ENCODE measurements at regions not wholly inside any gene's neighbourhood (a gene's known extent, or its start where the extent isn't known, plus 50 kb on each side); places are given as distances from the start of the nearest gene placed in this dataset.

DNA sequence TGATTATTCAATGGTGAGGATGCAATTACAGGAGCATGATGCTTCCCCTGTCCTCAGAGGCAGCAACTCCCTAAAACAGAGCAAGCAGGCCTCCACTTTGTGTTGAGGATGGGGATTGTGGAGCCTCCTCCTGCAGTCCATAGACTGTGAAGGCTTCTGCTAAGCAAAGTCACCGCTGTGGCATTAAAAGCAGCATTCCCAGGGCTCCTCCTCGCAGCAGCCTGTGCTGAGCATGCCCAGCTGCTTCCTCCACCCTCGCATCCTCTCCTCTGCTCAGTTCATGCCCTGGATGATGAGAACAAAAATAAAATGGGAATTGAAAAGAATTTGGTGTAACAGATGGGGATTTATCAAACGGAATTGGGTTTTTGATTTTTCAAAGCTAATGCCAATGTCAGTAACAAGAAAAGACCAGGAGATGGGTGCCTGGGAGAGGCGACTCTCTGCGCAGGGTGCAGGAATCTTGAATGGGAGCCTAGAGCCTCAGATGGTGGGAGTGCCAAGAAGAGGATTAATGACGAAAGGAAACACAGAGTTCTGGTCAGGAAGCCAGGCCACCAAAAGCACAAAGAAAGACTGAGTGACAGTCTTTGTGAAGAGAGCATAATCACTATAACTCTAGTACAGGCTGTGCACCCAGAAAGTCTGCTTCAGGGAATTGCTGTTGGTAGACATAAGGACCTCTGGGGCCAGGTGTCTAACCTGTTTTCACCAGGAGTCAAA, 347.6 kb downstream of the TPBG start:
- TF ChIP-seq POLR2A (IDR thresholded peaks at IDR 0.05; ENCODE audit: low read depth): no peak
- TF ChIP-seq EP300 (IDR thresholded peaks at IDR 0.05): peak; percentile 62
- peak; percentile 32 for TF ChIP-seq POLR2AphosphoS5 (IDR thresholded peaks at IDR 0.05)
- TF ChIP-seq, protein P1, sequence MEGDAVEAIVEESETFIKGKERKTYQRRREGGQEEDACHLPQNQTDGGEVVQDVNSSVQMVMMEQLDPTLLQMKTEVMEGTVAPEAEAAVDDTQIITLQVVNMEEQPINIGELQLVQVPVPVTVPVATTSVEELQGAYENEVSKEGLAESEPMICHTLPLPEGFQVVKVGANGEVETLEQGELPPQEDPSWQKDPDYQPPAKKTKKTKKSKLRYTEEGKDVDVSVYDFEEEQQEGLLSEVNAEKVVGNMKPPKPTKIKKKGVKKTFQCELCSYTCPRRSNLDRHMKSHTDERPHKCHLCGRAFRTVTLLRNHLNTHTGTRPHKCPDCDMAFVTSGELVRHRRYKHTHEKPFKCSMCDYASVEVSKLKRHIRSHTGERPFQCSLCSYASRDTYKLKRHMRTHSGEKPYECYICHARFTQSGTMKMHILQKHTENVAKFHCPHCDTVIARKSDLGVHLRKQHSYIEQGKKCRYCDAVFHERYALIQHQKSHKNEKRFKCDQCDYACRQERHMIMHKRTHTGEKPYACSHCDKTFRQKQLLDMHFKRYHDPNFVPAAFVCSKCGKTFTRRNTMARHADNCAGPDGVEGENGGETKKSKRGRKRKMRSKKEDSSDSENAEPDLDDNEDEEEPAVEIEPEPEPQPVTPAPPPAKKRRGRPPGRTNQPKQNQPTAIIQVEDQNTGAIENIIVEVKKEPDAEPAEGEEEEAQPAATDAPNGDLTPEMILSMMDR (IDR thresholded peaks at IDR 0.05): no peak
- no peaks in the 10 kb centered on the region for H3K36me3 ChIP-seq
- peaks cover 0 to 32% (median 29%) of the 10 kb centered on the region in 4 donors for H3K4me1 ChIP-seq
- peak overlapping the region in 2 of 4 donors; percentile 15 to 27 for H3K4me3 ChIP-seq
- peak overlapping the region; percentile 77 to 88 (median 80) for H3K27ac ChIP-seq (replicated peaks in 1 of 4)
- DNase-seq (ENCODE audit: extremely low spot score): no peak
- H3K9me3 ChIP-seq: peaks cover 0 to 13% (median 0%) of the 10 kb centered on the region in 4 donors
- intact Hi-C loops (cut with DNase I): no loop called here
- no peaks in the 10 kb centered on the region for H3K27me3 ChIP-seq
- WGBS: 36% methylated on average over 7 of the region's 7 CpGs

DNA sequence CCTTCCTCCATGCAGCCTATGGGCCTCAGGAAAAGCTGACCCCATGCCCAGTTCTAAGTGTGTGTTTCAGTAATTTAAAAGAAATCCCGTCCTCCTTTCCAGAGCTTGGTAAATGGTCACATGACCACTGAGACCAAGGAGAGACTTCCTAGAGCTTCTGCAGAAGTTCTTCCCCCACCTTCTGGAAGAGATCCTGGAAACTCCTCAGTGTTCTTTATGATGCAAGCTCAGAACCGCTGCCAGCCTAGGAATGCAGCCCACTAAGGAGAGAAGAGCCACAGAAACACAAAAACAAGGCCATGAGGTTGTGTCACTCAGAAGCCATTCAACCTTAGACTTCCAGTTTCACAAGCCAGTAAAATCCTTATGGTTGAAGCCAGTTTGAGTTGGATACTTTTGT, 348.4 kb downstream of the TPBG start:
- no peak for DNase-seq (ENCODE audit: extremely low spot score)
- Histone ChIP-seq H3K27ac (replicated peaks in 1 of 4) (peak overlapping the region; percentile 77 to 88 (median 80)), H3K9me3 (peaks cover 0 to 13% (median 0%) of the 10 kb centered on the region in 4 donors), H3K36me3 (no peaks in the 10 kb centered on the region), H3K27me3 (no peaks in the 10 kb centered on the region), H3K4me1 (peaks cover 0 to 32% (median 29%) of the 10 kb centered on the region in 4 donors), H3K4me3 (peak overlapping the region in 2 of 4 donors; percentile 15 to 27)
- intact Hi-C loops (cut with DNase I): no loop called here
- WGBS: 11% methylated on average over 2 of the region's 2 CpGs
- TF ChIP-seq POLR2AphosphoS5 (IDR thresholded peaks at IDR 0.05) (peak; percentile 9 to 38), EP300 (IDR thresholded peaks at IDR 0.05) (no peak)

DNA sequence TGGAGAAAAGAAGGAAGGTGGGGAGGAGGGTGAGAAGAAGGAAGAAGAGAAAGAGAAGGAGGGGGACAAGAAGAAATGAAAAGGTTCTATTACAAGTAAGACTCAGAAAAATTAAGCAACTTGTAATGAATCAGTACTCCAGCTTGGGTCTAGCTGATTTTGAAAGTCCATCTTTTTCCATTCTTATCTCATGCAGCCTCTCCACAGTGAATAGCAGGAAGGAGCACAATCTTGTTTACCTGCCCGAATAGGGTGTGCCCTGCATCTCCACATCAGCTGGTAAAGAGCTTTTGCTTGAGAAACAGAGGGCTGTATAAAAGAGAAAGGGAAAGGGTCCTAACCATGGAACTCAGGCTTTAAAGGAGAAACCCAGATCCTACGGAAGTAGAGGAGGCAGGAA, 348.8 kb downstream of the TPBG start:
- H3K27ac ChIP-seq (replicated peaks in 1 of 4): peak overlapping the region; percentile 77 to 88 (median 80)
- peaks cover 0 to 32% (median 29%) of the 10 kb centered on the region in 4 donors for H3K4me1 ChIP-seq
- H3K36me3 ChIP-seq: no peaks in the 10 kb centered on the region
- H3K4me3 ChIP-seq: peak overlapping the region in 1 of 4 donors; percentile 15
- no peak for DNase-seq (ENCODE audit: extremely low spot score)
- intact Hi-C loops (cut with DNase I): no loop called here
- no peak for TF ChIP-seq EP300 (IDR thresholded peaks at IDR 0.05)
- TF ChIP-seq POLR2AphosphoS5 (IDR thresholded peaks at IDR 0.05): no peak
- TF ChIP-seq POLR2A (IDR thresholded peaks at IDR 0.05; ENCODE audit: low read depth): no peak
- TF ChIP-seq, protein P1 (IDR thresholded peaks at IDR 0.05): no peak
- peaks cover 0 to 13% (median 0%) of the 10 kb centered on the region in 4 donors for H3K9me3 ChIP-seq
- no peaks in the 10 kb centered on the region for H3K27me3 ChIP-seq
- 89% methylated on average over 2 of the region's 2 CpGs for WGBS

DNA sequence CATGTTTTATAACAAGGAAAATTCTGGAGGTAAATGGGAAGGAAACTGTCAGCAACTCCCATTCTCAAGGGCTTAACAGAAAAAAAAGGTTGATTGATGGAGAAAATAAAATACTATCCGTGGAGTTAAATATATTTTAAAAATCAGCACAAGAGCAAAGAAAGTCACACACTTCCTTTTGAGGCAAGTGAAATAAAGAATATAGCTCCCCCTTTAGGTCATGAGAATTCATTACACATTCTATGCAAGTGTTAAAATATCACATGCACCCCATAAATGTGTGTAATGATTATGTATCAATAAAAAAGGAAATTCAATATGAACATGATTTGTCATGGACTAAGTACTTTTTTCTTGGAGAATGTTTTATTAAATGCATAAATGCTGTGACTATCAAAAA, 349.2 kb downstream of the TPBG start:
- Histone ChIP-seq H3K4me1 (peaks cover 0 to 32% (median 29%) of the 10 kb centered on the region in 4 donors), H3K36me3 (no peaks in the 10 kb centered on the region), H3K9me3 (peaks cover 0 to 13% (median 0%) of the 10 kb centered on the region in 4 donors), H3K27ac (replicated peaks in 1 of 4) (peak overlapping the region; percentile 77 to 88 (median 80)), H3K27me3 (no peaks in the 10 kb centered on the region), H3K4me3 (no peak overlapping the region)
- intact Hi-C loops (cut with DNase I): no loop called here
- TF ChIP-seq POLR2AphosphoS5 (IDR thresholded peaks at IDR 0.05): no peak
- TF ChIP-seq, protein P1 (IDR thresholded peaks at IDR 0.05): peak in 2 of 3 experiments; percentile 15 to 26
- WGBS: 41% methylated on average over 1 of the region's 1 CpG
- no peak for DNase-seq (ENCODE audit: extremely low spot score)

DNA sequence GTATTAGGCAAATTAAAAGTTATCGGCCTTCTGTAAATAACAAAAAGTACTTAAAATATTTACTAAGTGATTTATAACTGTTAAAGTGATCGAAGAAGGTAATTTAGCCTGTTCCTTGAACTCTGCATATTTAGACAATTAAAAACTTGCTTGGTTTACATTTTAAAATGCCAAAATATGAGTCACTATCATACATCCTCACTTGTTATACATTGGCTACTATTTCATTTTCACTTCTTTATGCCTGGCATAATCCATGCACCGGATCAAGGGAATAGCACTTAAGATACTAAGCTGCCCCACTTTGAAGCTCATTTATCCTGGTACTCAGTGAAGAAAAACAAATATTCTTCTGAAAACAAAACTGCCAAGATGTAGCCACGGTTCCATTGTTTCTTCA, 344.6 kb downstream of the UBE3D start:
- peak overlapping the region; percentile 34 to 50 (median 48) for H3K27ac ChIP-seq (replicated peaks in 1 of 4)
- no peaks in the 10 kb centered on the region for H3K36me3 ChIP-seq
- TF ChIP-seq POLR2A (IDR thresholded peaks at IDR 0.05; ENCODE audit: low read depth) (no peak), POLR2AphosphoS5 (IDR thresholded peaks at IDR 0.05) (no peak), EP300 (IDR thresholded peaks at IDR 0.05) (no peak)
- TF ChIP-seq, protein P1 (IDR thresholded peaks at IDR 0.05): no peak
- H3K9me3 ChIP-seq: no peaks in the 10 kb centered on the region
- intact Hi-C loops (cut with DNase I): no loop called here
- WGBS: 34% methylated on average over 4 of the region's 4 CpGs
- H3K4me3 ChIP-seq: peak overlapping the region in 1 of 4 donors; percentile 28
- DNase-seq (ENCODE audit: extremely low spot score): no peak
- peaks cover 0 to 11% (median 7%) of the 10 kb centered on the region in 4 donors for H3K4me1 ChIP-seq
- H3K27me3 ChIP-seq: no peaks in the 10 kb centered on the region

Measured in esophagus muscularis mucosa (tissue), 4 donors.